H54 (cell line): ENCODE measurements at regions not wholly inside any gene's neighbourhood (a gene's known extent, or its start where the extent isn't known, plus 50 kb on each side); places are given as distances from the start of the nearest gene placed in this dataset.

ENCODE experiments used
- DNase-seq: peaks from one replicate; pipeline ENCODE4 v3.0.0; 2011; ENCODE audit warnings: low spot score, mixed read lengths; ENCODE audit not compliant: insufficient read length
- FAIRE-seq: peaks from 3 replicates; lab custom pipeline; 2011; peaks lifted over from hg19 to GRCh38; lab: Jason Lieb, UNC
- POLR2A ChIP-seq: IDR thresholded peaks from 2 replicates; pipeline ENCODE4 v1.6.1; 2011; ENCODE audit warnings: low read depth, mild to moderate bottlenecking, low read length

- DNase-seq (no peak), FAIRE-seq (no peak)
- no peak for TF ChIP-seq POLR2A
Observed at GRCh38 chr6:147105786-147106185, 98.4 kb upstream of the STXBP5 start.

- no peak for TF ChIP-seq POLR2A
- no peak for FAIRE-seq
Observed at GRCh38 chr6:147106759-147107401, 97.3 kb upstream of the STXBP5 start.

GRCh38 chr6:147108259-147108910, 95.8 kb upstream of the STXBP5 start:
- DNase-seq (no peak), FAIRE-seq (no peak)

More at GRCh38 chr6:147106759-147107401, 97.3 kb upstream of the STXBP5 start:
- DNase-seq = no peak

GRCh38 chr6:147109707-147110106, 94.5 kb upstream of the STXBP5 start:
- DNase-seq = no peak
- no peak for FAIRE-seq
- TF ChIP-seq POLR2A = no peak

More at GRCh38 chr6:147108259-147108910, 95.8 kb upstream of the STXBP5 start:
- no peak for TF ChIP-seq POLR2A

- no peak for TF ChIP-seq POLR2A
- no peak for FAIRE-seq
- DNase-seq = no peak
Observed at GRCh38 chr6:147116056-147116455, 88.2 kb upstream of the STXBP5 start.

- FAIRE-seq = no peak
- TF ChIP-seq POLR2A = no peak
- no peak for DNase-seq
Observed at GRCh38 chr6:147117011-147117410, 87.2 kb upstream of the STXBP5 start.

GRCh38 chr6:147117580-147117979, 86.6 kb upstream of the STXBP5 start:
- TF ChIP-seq POLR2A = no peak
- FAIRE-seq (no peak), DNase-seq (no peak)

- DNase-seq (no peak), FAIRE-seq (no peak)
- no peak for TF ChIP-seq POLR2A
Observed at GRCh38 chr6:147119310-147119709, 84.9 kb upstream of the STXBP5 start.

GRCh38 chr6:147122823-147123222, 81.4 kb upstream of the STXBP5 start:
- no peak for DNase-seq
- no peak for FAIRE-seq
- no peak for TF ChIP-seq POLR2A

- FAIRE-seq = no peak
Observed at GRCh38 chr6:147126618-147127022, 77.6 kb upstream of the STXBP5 start.

GRCh38 chr6:147127587-147127986, 76.6 kb upstream of the STXBP5 start:
- FAIRE-seq = no peak
- TF ChIP-seq POLR2A = no peak
- no peak for DNase-seq

More at GRCh38 chr6:147126618-147127022, 77.6 kb upstream of the STXBP5 start:
- DNase-seq = no peak
- TF ChIP-seq POLR2A = no peak

- TF ChIP-seq POLR2A = no peak
Observed at GRCh38 chr6:147128056-147128455, 76.2 kb upstream of the STXBP5 start.

GRCh38 chr6:147131532-147132128, 72.6 kb upstream of the STXBP5 start:
- no peak for FAIRE-seq
- no peak for DNase-seq
- TF ChIP-seq POLR2A = no peak

More at GRCh38 chr6:147128056-147128455, 76.2 kb upstream of the STXBP5 start:
- FAIRE-seq (no peak), DNase-seq (no peak)

GRCh38 chr6:147132889-147133288, 71.3 kb upstream of the STXBP5 start:
- DNase-seq = no peak
- TF ChIP-seq POLR2A = no peak
- FAIRE-seq = no peak

- FAIRE-seq = no peak
- no peak for DNase-seq
- TF ChIP-seq POLR2A = no peak
Observed at GRCh38 chr6:147133669-147134068, 70.5 kb upstream of the STXBP5 start.
